GM12878 (cell line): ENCODE measurements at regions not wholly inside any gene's neighbourhood (a gene's known extent, or its start where the extent isn't known, plus 50 kb on each side); places are given as distances from the start of the nearest gene placed in this dataset.

Experiments used
- ATAC-seq: fragments of 200-7000 bp; cut with Tn5 transposase; 3 replicates; pipeline ENCODE4 v1.9.1; 2020; ENCODE audit warnings: mild to moderate bottlenecking, moderate library complexity
- BruUV-seq: library from RNA; stranded (reverse); fragments of 400-500 nt; replicated peaks from 2 replicates; lab custom pipeline; 2021; lab: Mats Ljungman, UMichigan
- CTCF ChIA-PET: fragments of 300-600 bp; sonication (Branson Sonifier 250); formaldehyde crosslinking; extraction: SDS; loops from one replicate; lab custom pipeline; 2021; ENCODE audit warnings: inconsistent platforms; lab: Yijun Ruan, JAX
- POLR2A ChIA-PET: fragments of 350-600 bp; formaldehyde crosslinking; extraction: SDS; loops from one replicate; lab custom pipeline; 2021; ENCODE audit warnings: inconsistent platforms; lab: Charles Lee
- RAD21 ChIA-PET: fragments of 300-600 bp; sonication (Branson Sonifier 250); formaldehyde crosslinking; loops from one replicate; lab custom pipeline; 2023; ENCODE audit warnings: antibody characterized with exemption; ENCODE audit not compliant: unreplicated experiment; lab: Charles Lee
- SMC1A ChIA-PET: fragments of 300-600 bp; sonication (Branson Sonifier 250); formaldehyde crosslinking; loops from one replicate; lab custom pipeline; 2023; ENCODE audit not compliant: unreplicated experiment, uncharacterized antibody; lab: Charles Lee
- DNase-seq: peaks from one replicate; pipeline ENCODE4 v3.0.0-alpha.2; 2011; ENCODE audit warnings: low read depth, low spot score
- FAIRE-seq: peaks from 3 replicates; lab custom pipeline; 2011; peaks lifted over from hg19 to GRCh38; lab: Jason Lieb, UNC
- H2AFZ ChIP-seq: 2 replicates; pipeline ENCODE4 v1.6.0; 2011; ENCODE audit warnings: low read depth, low read length, control low read depth; ENCODE audit not compliant: control insufficient read depth
- H3K27ac ChIP-seq: 2 replicates; pipeline ENCODE4 v1.5.1; 2011; ENCODE audit warnings: control low read depth; ENCODE audit not compliant: control insufficient read depth, insufficient read depth
- H3K27me3 ChIP-seq, 2 experiments: replicated peaks in 1 of 2; 2 replicates each; pipeline versions ENCODE4 v1.6.0 to v1.6.1; 2011; ENCODE audit warnings: low read length in 1 of 2; ENCODE audit not compliant: control insufficient read depth in 2 of 2, insufficient read depth in 2 of 2
- H3K36me3 ChIP-seq, 2 experiments: 2 replicates each; pipeline ENCODE4 v1.5.1; 2011; ENCODE audit warnings: low read length in 1 of 2; ENCODE audit not compliant: control insufficient read depth in 2 of 2, insufficient read depth in 2 of 2
- H3K4me1 ChIP-seq: 2 replicates; pipeline ENCODE4 v1.6.1; 2011; ENCODE audit warnings: mild to moderate bottlenecking, low read length, moderate library complexity, mixed read lengths; ENCODE audit not compliant: control insufficient read depth, insufficient read depth
- H3K4me2 ChIP-seq: 2 replicates; pipeline ENCODE4 v1.6.0; 2011; ENCODE audit warnings: control low read depth; ENCODE audit not compliant: control insufficient read depth, insufficient read depth
- H3K4me3 ChIP-seq: fragments of 200-600 bp; sonication (generic); 2 replicates; pipeline ENCODE4 v1.5.1; 2016
- H3K79me2 ChIP-seq: 2 replicates; pipeline ENCODE4 v1.6.0; 2011; ENCODE audit warnings: low read length; ENCODE audit not compliant: control insufficient read depth, insufficient read depth
- H3K9ac ChIP-seq: 2 replicates; pipeline ENCODE4 v1.8.0; 2011; ENCODE audit warnings: low read length, control low read depth, mixed read lengths; ENCODE audit not compliant: control insufficient read depth, insufficient read depth
- H3K9me3 ChIP-seq: replicated peaks from 3 replicates; pipeline ENCODE4 v1.5.1; 2011; ENCODE audit warnings: mild to moderate bottlenecking, low read length; ENCODE audit not compliant: control insufficient read depth, insufficient read depth
- H4K20me1 ChIP-seq: 2 replicates; pipeline ENCODE4 v1.6.0; 2011; ENCODE audit not compliant: control insufficient read depth, insufficient read depth
- ATF7 ChIP-seq: fragments of 450-650 bp; IDR thresholded peaks from 2 replicates; pipeline ENCODE4 v1.6.1; 2016; ENCODE audit warnings: low read depth, mild to moderate bottlenecking
- BHLHE40 ChIP-seq, 2 experiments: fragments of 450-650 bp in 1 of 2; IDR thresholded peaks; 2 replicates each; pipeline ENCODE4 v1.6.1; 2011 to 2017; ENCODE audit warnings: low read depth in 2 of 2, borderline replicate concordance in 1 of 2, improper control_type of control experiment in 1 of 2, low read length in 1 of 2, mild to moderate bottlenecking in 1 of 2
- FOXM1 ChIP-seq: IDR thresholded peaks from 2 replicates; pipeline ENCODE4 v1.6.1; 2012; ENCODE audit warnings: low read depth, mild to moderate bottlenecking, inconsistent platforms, low read length, moderate library complexity
- MEF2A ChIP-seq: IDR thresholded peaks from 2 replicates; pipeline ENCODE4 v1.6.1; 2011; ENCODE audit warnings: low read depth, mild to moderate bottlenecking, low read length, moderate library complexity; ENCODE audit not compliant: insufficient read depth
- MTA2 ChIP-seq: fragments of 450-650 bp; IDR thresholded peaks from 2 replicates; pipeline ENCODE4 v1.6.1; 2016; ENCODE audit warnings: low read depth, mild to moderate bottlenecking, moderate library complexity
- POLR2A ChIP-seq: IDR thresholded peaks from 2 replicates; pipeline ENCODE4 v1.6.1; 2011; ENCODE audit warnings: low read depth, mild to moderate bottlenecking, low read length
- POU2F2 ChIP-seq: IDR thresholded peaks from 3 replicates; pipeline ENCODE4 v1.6.1; 2011; ENCODE audit warnings: low read depth, mild to moderate bottlenecking, low read length, borderline replicate concordance
- RELA ChIP-seq: fragments of 450-650 bp; IDR thresholded peaks from 2 replicates; pipeline ENCODE4 v1.8.0; 2014; ENCODE audit warnings: borderline replicate concordance; ENCODE audit not compliant: partially characterized antibody
- SMC3 ChIP-seq: IDR thresholded peaks from 2 replicates; pipeline ENCODE4 v1.6.1; 2011; ENCODE audit warnings: low read length, improper control_type of control experiment, borderline replicate concordance
- ZNF207 ChIP-seq: fragments of 450-650 bp; IDR thresholded peaks from 2 replicates; pipeline ENCODE4 v1.6.1; 2014; ENCODE audit warnings: antibody characterized with exemption, mild to moderate bottlenecking, borderline replicate concordance
- ZNF24 ChIP-seq: fragments of 450-650 bp; IDR thresholded peaks from 2 replicates; pipeline ENCODE4 v1.6.1; 2017; ENCODE audit warnings: antibody characterized with exemption, mild to moderate bottlenecking
- ZNF274 ChIP-seq: IDR thresholded peaks from one replicate; pipeline ENCODE4 v1.8.0; 2011; ENCODE audit not compliant: insufficient read length, insufficient read depth
- ZSCAN29 ChIP-seq: fragments of 450-650 bp; IDR thresholded peaks from 2 replicates; pipeline ENCODE4 v1.6.1; 2017; ENCODE audit warnings: mild to moderate bottlenecking, moderate library complexity
- WGBS: methylation state at CpG from one replicate; pipeline ENCODE4 v1.1.6; 2016; ENCODE audit warnings: low lambda C conversion rate; ENCODE audit not compliant: insufficient replicate concordance, insufficient coverage; ENCODE audit errors: missing lambda C conversion rate; 5-methylcytosine and 5-hydroxymethylcytosine counted together
- in situ Hi-C: fragments of 300-500 bp; cut with MboI; formaldehyde crosslinking; loops from 9 replicates; pipeline ENCODE4 v1.14.3; 2018; ENCODE audit warnings: mixed read lengths
- intact Hi-C: fragments of 100-400 bp; cut with micrococcal nuclease; formaldehyde crosslinking; loops from one replicate; pipeline ENCODE4 v1.14.2; 2022; ENCODE audit not compliant: unreplicated experiment
- TF ChIP-seq, protein P1 (sequence below): fragments of 450-650 bp; formaldehyde crosslinking; IDR thresholded peaks from 2 replicates; pipeline ENCODE4 v1.5.0; 2022; ENCODE audit warnings: mild to moderate bottlenecking, missing genetic modification characterization
- TF ChIP-seq, protein P2 (sequence below): IDR thresholded peaks from 2 replicates; pipeline ENCODE4 v1.6.1; 2011; ENCODE audit warnings: mild to moderate bottlenecking, low read depth, low read length, moderate library complexity; ENCODE audit not compliant: insufficient replicate concordance

DNA sequence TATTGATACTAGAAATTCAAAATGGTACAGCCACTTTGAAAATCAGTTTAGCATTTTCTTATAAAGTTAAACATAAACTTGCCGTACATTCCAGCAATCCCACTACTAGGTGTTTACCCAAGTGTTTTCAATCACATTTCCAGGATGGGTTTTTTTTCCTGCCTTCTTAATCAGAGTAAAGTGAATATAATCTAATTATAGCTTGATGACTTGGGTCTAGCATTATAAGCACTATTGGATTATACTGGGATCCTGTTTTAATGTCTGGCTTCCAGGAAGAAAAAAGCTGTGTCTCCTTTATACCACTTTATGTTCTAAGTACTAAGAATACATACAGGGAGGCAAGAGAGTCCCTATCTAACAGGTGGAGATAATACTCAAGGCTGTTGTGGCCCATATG lies 103.3 kb upstream of the KLHL13 start:
- no peaks in the 10 kb centered on the region for H3K79me2 ChIP-seq
- no peaks in the 10 kb centered on the region for H4K20me1 ChIP-seq
- BruUV-seq, result no TSS peak
- no peak overlapping the region for H3K27ac ChIP-seq
- RAD21 ChIA-PET, result no interaction called here
- WGBS, result 100% methylated on average over 1 of the region's 1 CpG
- no peaks in the 10 kb centered on the region for H3K4me1 ChIP-seq
- ATAC-seq (no peak), FAIRE-seq (no peak)
- no peaks in the 10 kb centered on the region for H3K36me3 ChIP-seq
- TF ChIP-seq MTA2, result no peak
- no peak for TF ChIP-seq ZNF207
- no peak for TF ChIP-seq POLR2A
- no peak for TF ChIP-seq POU2F2
- no peak for TF ChIP-seq ZSCAN29
- TF ChIP-seq ZNF24, result no peak
- TF ChIP-seq, all 136 proteins: peak for 0
- ChIA-PET SMC1A (interaction anchor here (1.4 kb wide), 1 partner anchor 8 kb away, joined by 3 read pairs; no protein-coding TSS in a partner anchor), CTCF (no interaction called here), POLR2A (no interaction called here)
- Histone ChIP-seq H3K4me2 (no peak overlapping the region), H3K9me3 (no peaks in the 10 kb centered on the region), H3K9ac (no peak overlapping the region), H3K27me3 (no peaks in the 10 kb centered on the region; a peak in 1 of 4 replicates), H3K4me3 (no peak overlapping the region), H2AFZ (no peak overlapping the region)
- in situ Hi-C loops (no loop called here), intact Hi-C loops (no loop called here)
- DNase-seq, result no peak

DNA sequence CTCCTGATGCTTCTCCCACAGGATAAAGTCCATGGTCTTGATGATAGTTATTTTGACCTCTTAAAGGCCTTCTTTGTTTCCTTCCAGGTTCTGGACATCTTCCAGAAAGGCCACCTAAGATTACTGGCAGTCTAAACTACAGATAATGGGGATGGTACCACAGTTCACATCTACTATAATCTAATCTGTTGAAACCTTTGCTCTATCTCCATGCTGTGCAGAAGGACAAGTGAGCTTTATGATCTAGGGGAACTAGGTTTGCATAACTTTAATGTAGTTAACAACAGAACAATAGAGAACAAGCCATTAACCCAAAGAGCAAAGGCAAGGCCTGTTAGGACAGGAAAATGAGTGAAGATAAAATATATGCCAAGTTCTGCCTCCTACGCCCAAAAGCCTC lies 103.9 kb upstream of the KLHL13 start:
- Histone ChIP-seq H2AFZ (no peak overlapping the region), H4K20me1 (no peaks in the 10 kb centered on the region), H3K9ac (no peak overlapping the region), H3K9me3 (no peaks in the 10 kb centered on the region), H3K4me3 (no peak overlapping the region), H3K4me1 (no peaks in the 10 kb centered on the region), H3K27me3 (no peaks in the 10 kb centered on the region; a peak in 1 of 4 replicates), H3K27ac (no peak overlapping the region), H3K79me2 (no peaks in the 10 kb centered on the region), H3K36me3 (no peaks in the 10 kb centered on the region), H3K4me2 (no peak overlapping the region)
- ChIA-PET SMC1A (interaction anchor here (1.4 kb wide), 1 partner anchor 9 kb away, joined by 3 read pairs; no protein-coding TSS in a partner anchor), CTCF (no interaction called here), POLR2A (no interaction called here), RAD21 (no interaction called here)
- intact Hi-C loops (no loop called here), in situ Hi-C loops (no loop called here)
- no peak for FAIRE-seq
- no TSS peak for BruUV-seq
- no peak for ATAC-seq
- 65% methylated on average over 1 of the region's 1 CpG for WGBS
- DNase-seq, result no peak
- TF ChIP-seq, protein P1, sequence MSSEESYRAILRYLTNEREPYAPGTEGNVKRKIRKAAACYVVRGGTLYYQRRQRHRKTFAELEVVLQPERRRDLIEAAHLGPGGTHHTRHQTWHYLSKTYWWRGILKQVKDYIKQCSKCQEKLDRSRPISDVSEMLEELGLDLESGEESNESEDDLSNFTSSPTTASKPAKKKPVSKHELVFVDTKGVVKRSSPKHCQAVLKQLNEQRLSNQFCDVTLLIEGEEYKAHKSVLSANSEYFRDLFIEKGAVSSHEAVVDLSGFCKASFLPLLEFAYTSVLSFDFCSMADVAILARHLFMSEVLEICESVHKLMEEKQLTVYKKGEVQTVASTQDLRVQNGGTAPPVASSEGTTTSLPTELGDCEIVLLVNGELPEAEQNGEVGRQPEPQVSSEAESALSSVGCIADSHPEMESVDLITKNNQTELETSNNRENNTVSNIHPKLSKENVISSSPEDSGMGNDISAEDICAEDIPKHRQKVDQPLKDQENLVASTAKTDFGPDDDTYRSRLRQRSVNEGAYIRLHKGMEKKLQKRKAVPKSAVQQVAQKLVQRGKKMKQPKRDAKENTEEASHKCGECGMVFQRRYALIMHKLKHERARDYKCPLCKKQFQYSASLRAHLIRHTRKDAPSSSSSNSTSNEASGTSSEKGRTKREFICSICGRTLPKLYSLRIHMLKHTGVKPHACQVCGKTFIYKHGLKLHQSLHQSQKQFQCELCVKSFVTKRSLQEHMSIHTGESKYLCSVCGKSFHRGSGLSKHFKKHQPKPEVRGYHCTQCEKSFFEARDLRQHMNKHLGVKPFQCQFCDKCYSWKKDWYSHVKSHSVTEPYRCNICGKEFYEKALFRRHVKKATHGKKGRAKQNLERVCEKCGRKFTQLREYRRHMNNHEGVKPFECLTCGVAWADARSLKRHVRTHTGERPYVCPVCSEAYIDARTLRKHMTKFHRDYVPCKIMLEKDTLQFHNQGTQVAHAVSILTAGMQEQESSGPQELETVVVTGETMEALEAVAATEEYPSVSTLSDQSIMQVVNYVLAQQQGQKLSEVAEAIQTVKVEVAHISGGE (CRISPR knock-in tag), result no peak
- TF ChIP-seq MEF2A, result no peak
- TF ChIP-seq, protein P2, sequence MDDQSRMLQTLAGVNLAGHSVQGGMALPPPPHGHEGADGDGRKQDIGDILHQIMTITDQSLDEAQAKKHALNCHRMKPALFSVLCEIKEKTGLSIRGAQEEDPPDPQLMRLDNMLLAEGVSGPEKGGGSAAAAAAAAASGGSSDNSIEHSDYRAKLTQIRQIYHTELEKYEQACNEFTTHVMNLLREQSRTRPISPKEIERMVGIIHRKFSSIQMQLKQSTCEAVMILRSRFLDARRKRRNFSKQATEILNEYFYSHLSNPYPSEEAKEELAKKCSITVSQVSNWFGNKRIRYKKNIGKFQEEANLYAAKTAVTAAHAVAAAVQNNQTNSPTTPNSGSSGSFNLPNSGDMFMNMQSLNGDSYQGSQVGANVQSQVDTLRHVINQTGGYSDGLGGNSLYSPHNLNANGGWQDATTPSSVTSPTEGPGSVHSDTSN, result no peak
- TF ChIP-seq POLR2A, result no peak
- TF ChIP-seq FOXM1, result no peak
- TF ChIP-seq SMC3, result no peak
- no peak for TF ChIP-seq RELA
- TF ChIP-seq ZNF274, result no peak
- no peak for TF ChIP-seq ATF7
- no peak for TF ChIP-seq BHLHE40 (IDR thresholded peaks at IDR 0.05; ENCODE audit: borderline replicate concordance in 1 of 2, low read depth in 2 of 2, low read length in 1 of 2)
